Neutrophil (primary cell): ENCODE measurements at regions not wholly inside any gene's neighbourhood (a gene's known extent, or its start where the extent isn't known, plus 50 kb on each side); places are given as distances from the start of the nearest gene placed in this dataset.

Experiments
- H3K27ac ChIP-seq: fragments of 200-600 bp; sonication (generic); 2 replicates; pipeline ENCODE4 v1.5.1; 2016; ENCODE audit warnings: mild to moderate bottlenecking, moderate library complexity
- H3K27me3 ChIP-seq: fragments of 200-600 bp; sonication (generic); 2 replicates; pipeline ENCODE4 v1.6.0; 2016; ENCODE audit warnings: mild to moderate bottlenecking
- H3K36me3 ChIP-seq: fragments of 200-600 bp; sonication (generic); 2 replicates; pipeline ENCODE4 v1.5.1; 2017
- H3K4me1 ChIP-seq, 2 experiments: fragments of 200-600 bp in 1 of 2; sonication (generic) in 1 of 2; 1 replicate in 1 of 2; 2 replicates in 1 of 2; pipeline versions ENCODE4 v1.5.1 to v1.6.1; 2013 to 2016; ENCODE audit warnings: low read depth in 1 of 2, low read length in 1 of 2, mild to moderate bottlenecking in 1 of 2, moderate library complexity in 1 of 2; ENCODE audit not compliant: control insufficient read depth in 1 of 2, insufficient read depth in 1 of 2
- H3K4me3 ChIP-seq, 2 experiments: fragments of 200-600 bp in 1 of 2; sonication (generic) in 1 of 2; 1 replicate in 1 of 2; 2 replicates in 1 of 2; pipeline ENCODE4 v1.5.1; 2013 to 2016; ENCODE audit warnings: low read depth in 1 of 2, low read length in 1 of 2, mild to moderate bottlenecking in 1 of 2, moderate library complexity in 1 of 2
- H3K9me3 ChIP-seq: fragments of 200-600 bp; sonication (generic); 2 replicates; pipeline ENCODE4 v1.5.1; 2016
- TF ChIP-seq, protein P1 (sequence below): fragments of 200-600 bp; sonication (generic); IDR thresholded peaks from 2 replicates; pipeline ENCODE4 v1.5.1; 2016; ENCODE audit warnings: antibody characterized with exemption

DNA sequence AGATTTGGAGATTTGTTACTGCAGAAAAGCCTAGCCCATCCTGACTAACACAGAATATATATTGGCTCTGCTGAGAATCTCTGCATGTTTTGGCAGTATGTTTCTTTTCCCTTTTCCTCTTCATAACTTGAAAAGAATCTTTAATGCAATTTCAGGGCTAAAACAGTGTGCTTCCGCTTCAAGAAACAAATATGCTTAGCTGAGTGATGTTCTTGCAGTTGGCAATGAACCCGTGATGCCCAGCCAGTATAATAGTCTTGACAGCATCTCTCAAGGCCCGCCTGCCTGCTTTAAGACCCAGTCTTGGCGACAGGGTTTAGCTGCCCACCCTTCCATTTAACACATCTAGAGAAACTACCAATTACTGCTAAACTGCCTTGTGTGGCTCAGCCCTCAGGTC, 184.5 kb downstream of the INO80D start:
- TF ChIP-seq, protein P1, sequence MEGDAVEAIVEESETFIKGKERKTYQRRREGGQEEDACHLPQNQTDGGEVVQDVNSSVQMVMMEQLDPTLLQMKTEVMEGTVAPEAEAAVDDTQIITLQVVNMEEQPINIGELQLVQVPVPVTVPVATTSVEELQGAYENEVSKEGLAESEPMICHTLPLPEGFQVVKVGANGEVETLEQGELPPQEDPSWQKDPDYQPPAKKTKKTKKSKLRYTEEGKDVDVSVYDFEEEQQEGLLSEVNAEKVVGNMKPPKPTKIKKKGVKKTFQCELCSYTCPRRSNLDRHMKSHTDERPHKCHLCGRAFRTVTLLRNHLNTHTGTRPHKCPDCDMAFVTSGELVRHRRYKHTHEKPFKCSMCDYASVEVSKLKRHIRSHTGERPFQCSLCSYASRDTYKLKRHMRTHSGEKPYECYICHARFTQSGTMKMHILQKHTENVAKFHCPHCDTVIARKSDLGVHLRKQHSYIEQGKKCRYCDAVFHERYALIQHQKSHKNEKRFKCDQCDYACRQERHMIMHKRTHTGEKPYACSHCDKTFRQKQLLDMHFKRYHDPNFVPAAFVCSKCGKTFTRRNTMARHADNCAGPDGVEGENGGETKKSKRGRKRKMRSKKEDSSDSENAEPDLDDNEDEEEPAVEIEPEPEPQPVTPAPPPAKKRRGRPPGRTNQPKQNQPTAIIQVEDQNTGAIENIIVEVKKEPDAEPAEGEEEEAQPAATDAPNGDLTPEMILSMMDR = no peak
- Histone ChIP-seq H3K27me3 (peaks cover 11% of the 10 kb centered on the region), H3K36me3 (no peaks in the 10 kb centered on the region), H3K4me1 (no peaks in the 10 kb centered on the region), H3K9me3 (no peaks in the 10 kb centered on the region), H3K4me3 (no peak overlapping the region), H3K27ac (no peak overlapping the region)

DNA sequence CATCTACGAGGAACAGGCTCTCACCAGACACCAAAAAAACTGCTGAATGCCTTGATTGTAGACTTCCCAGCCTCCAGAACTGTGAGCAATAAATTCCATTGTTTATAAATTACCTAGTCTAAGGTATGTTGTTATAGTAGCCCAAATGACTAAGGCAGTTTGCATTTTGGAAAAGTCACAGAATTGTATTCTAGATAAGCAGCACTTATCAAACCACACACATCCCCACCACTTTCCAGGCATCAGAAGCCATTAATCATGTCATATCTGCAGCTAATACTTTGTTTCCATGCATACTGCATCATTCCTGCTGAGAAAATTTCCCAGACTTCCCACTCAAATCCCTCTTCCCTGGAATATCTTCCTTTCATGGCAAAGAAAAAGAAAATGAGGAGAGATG, 187.2 kb downstream of the INO80D start:
- Histone ChIP-seq H3K4me1 (no peaks in the 10 kb centered on the region), H3K4me3 (no peak overlapping the region), H3K36me3 (no peaks in the 10 kb centered on the region), H3K27ac (no peak overlapping the region), H3K27me3 (peaks cover 20% of the 10 kb centered on the region), H3K9me3 (no peaks in the 10 kb centered on the region)
- TF ChIP-seq, protein P1 = no peak

DNA sequence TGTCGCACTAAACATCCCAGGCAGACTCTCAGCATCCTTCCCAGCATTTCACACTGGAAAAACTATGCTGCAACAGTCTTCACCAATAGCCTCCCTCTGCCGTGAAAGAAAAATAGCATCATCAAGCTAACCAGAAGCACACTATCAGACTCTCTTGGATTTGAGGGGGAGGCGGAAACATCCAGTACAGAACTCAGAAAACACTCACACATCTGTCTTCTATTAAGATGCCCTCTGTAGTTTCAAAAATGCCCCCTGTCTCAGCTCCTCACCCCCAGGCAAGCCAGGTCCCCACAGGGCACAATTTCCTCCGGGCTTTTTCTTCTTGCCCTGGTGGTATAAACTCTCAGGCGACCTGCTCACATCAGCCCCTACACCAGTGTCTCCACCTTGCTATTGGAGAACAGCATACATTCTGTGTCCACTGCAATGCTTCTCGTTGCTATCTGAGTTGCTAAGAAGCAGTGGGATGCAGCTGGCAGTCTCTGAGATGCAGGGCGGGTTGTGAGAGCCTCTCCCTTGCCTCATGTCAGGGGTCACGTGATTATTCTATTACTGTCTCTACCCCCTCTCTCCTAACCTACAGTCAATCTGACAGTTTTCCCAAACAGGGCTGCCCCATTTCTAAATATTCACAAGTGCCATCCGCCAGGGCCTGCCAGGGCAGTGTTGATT, 189.9 kb downstream of the INO80D start:
- H3K9me3 ChIP-seq = no peaks in the 10 kb centered on the region
- H3K4me1 ChIP-seq = no peaks in the 10 kb centered on the region
- TF ChIP-seq, protein P1 = no peak

DNA sequence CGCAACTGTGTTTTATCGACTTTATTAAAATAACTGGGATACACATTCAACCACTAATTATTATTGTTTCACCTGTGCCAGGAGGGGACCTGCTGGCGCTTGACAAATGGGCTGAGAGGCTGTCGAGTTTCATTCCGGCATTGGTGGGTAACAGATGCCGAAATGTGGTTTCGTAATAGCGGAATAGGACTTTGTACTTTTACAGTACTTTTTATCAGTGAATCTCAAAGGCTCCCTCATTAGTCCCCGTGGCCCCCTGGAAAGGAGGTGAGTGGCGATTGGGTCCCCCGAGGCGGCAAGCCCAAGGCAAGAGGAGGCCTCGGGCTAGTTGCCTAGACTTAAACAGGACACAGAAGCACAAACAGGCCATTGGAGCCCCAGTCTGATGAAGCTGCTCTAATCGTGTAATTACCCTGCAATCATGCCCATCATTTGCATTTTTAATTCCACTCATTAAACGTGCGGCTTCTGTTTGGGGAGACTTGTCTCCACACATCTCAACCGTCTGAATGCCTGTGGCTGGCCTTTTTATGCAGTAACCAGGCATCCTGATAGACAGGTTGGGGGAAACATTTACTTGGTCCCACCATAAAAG, 193.2 kb downstream of the INO80D start:
- H3K4me3 ChIP-seq = no peak overlapping the region
- no peaks in the 10 kb centered on the region for H3K4me1 ChIP-seq
- H3K27me3 ChIP-seq = peaks cover 16% of the 10 kb centered on the region
- H3K9me3 ChIP-seq = no peaks in the 10 kb centered on the region
- H3K36me3 ChIP-seq = no peaks in the 10 kb centered on the region
- no peak overlapping the region for H3K27ac ChIP-seq
- TF ChIP-seq, protein P1 = no peak

More for the DNA sequence above, 189.9 kb downstream of the INO80D start:
- no peak overlapping the region for H3K4me3 ChIP-seq
- no peak overlapping the region for H3K27ac ChIP-seq
- peaks cover 13% of the 10 kb centered on the region for H3K27me3 ChIP-seq
- H3K36me3 ChIP-seq = no peaks in the 10 kb centered on the region

DNA sequence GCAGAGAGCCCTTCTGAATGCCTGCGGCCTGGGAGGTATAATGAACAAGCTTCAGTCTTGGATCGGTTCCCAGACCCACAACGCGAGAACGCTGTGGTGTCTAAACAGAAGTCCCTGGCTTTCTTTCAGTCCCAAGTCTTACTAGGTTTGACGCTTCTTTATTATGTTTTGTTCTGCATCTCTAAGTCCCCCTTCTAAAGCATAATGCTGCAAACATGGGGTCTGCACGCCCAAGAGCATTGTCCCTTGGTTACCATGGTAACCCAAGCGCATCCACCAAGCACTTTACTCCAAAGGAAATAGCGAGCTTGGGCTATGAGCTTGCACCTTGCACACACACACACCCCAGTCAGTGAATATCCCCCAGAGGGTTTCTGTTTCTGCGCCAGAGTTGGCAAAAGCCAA, 193.7 kb downstream of the INO80D start:
- no peak overlapping the region for H3K27ac ChIP-seq
- no peak overlapping the region for H3K4me3 ChIP-seq
- H3K36me3 ChIP-seq = no peaks in the 10 kb centered on the region
- TF ChIP-seq, protein P1 = no peak
- peaks cover 16% of the 10 kb centered on the region for H3K27me3 ChIP-seq
- no peaks in the 10 kb centered on the region for H3K9me3 ChIP-seq
- no peaks in the 10 kb centered on the region for H3K4me1 ChIP-seq
